GM18505 (cell line): ENCODE measurements at regions not wholly inside any gene's neighbourhood (a gene's known extent, or its start where the extent isn't known, plus 50 kb on each side); places are given as distances from the start of the nearest gene placed in this dataset.

Experiments
- ATAC-seq: cut with Tn5 transposase; IDR thresholded peaks from one replicate; pipeline ENCODE4 v1.9.1; 2021; ENCODE audit not compliant: unreplicated experiment
- POLR2A ChIP-seq: IDR thresholded peaks from 4 replicates; pipeline ENCODE4 v1.6.1; 2011; ENCODE audit warnings: borderline replicate concordance; ENCODE audit not compliant: insufficient read depth, insufficient read length; ENCODE audit errors: extremely low read depth

- TF ChIP-seq POLR2A, result no peak
- ATAC-seq, result no peak
Observed at GRCh38 chr7:94258418-94259300, 136.0 kb upstream of the COL1A2 start.

GRCh38 chr7:94261067-94261466 is 133.6 kb upstream of the COL1A2 start:
- TF ChIP-seq POLR2A, result no peak
- ATAC-seq, result no peak

- no peak for ATAC-seq
- TF ChIP-seq POLR2A, result no peak
Observed at GRCh38 chr7:94264756-94265155, 129.9 kb upstream of the COL1A2 start.

DNA sequence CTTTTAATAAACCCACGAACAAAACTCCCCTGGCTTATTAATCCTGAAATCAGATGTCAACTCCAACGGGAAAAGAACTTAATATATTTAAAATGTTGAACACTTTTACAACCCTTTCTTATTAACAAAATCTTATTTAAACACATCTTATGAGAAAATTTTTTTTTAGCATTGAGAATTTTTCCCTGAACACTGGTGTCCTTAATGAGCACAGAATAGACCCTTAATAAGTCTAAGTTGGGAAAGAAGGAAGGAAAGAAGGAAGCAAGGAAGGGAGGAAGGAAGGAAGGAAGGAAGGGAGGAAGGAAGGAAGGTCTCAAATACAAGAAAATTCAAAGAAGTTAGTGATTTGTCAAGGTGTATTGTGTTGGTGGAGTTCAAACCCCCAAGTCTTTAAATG is 129.2 kb upstream of the COL1A2 start:
- no peak for TF ChIP-seq POLR2A
- ATAC-seq, result no peak

DNA sequence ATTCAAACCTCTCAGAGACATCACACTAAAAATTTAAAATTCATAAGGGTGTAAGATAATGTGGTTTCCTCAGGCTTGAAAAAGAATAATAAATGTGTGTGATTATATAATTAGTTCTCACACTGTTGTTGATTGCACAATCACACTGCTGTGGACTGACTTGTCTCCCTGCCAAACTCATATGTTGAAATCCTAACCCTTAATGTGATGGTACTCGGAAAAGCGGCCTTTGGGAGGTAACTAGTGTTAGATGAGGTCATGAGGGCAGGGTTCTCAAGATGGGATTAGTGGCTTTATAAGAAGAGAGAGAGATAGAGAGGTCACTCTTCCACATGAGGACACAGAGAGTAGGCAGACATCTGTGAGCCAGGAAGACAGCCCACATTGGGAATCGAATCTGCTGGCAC is 128.5 kb upstream of the COL1A2 start:
- no peak for ATAC-seq
- TF ChIP-seq POLR2A, result no peak

GRCh38 chr7:94270772-94271171 is 123.9 kb upstream of the COL1A2 start:
- no peak for TF ChIP-seq POLR2A
- no peak for ATAC-seq

DNA sequence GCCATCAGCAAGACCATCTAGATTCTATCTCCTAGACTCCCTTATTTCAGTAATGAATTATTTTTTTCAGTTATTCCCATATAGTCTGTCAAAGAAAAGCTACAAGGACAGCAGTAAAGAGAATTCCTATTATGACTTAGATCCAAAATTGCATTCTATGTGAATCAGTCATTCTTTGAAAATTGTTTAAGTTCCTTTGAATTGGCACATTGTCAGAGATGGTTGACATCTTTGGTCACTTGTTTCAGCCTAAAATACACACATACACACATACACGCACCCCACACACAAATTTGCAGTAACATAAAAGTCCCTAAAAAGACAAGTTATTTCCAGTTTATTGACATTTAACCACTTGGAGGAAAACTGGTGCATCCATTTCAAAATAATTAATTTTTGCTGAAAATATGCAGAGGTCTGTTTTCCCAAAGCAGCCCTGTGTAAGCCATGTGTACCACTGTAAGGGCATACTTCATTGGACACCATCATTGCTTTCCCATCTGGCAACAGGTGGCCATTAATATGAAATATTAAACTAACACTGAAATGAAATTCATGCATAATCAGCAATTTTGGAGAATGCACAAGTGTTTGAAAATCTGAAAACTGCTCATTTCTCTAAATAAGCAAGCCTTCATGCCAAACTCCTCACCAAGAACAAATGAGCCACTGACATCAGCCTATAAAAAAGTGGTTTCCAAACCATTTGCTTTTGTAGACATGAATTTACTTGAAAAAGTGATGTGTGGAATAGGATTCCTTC is 121.7 kb upstream of the COL1A2 start:
- no peak for ATAC-seq
- TF ChIP-seq POLR2A, result no peak

DNA sequence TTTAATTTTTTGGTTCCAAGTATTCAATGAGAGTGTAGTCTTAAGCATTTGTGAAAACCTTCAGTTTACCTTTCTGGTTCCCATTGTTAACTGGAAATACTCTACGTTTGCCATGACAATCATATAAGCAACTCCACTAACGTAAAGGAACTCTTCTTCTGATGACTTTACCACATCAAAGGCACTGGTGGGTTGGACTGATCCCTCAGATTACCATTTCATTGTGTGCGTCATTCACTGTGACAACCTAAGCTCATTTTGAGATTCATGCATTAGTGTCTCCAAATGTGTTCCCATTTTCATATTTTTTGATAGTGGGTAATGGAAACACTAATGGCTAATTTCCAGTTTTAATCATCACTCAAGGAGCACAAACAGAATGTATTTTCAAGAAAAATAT is 119.9 kb upstream of the COL1A2 start:
- no peak for ATAC-seq
- TF ChIP-seq POLR2A, result no peak

- no peak for ATAC-seq
- TF ChIP-seq POLR2A, result no peak
Observed at GRCh38 chr7:94276027-94276426, 118.7 kb upstream of the COL1A2 start.

- no peak for TF ChIP-seq POLR2A
- no peak for ATAC-seq
Observed at GRCh38 chr7:94276795-94277194, 117.9 kb upstream of the COL1A2 start.

DNA sequence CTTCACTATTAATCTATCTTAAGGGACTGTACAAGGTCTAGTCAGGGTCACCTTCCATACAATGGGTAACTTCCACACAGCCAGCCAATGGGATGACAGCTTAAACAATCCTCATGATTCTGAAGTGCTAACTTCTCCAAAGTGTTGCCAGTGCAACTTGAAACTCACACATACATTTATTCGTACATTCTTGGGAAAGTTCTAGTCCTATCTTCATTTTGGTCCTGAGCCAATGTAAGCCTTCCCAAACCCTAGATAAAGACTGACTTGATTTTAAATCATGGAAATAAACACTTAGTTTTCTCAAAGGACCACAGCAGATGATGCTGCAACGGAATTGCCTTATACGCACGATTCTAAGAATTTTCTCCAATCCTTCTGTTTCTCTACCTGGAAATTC is 117.5 kb upstream of the COL1A2 start:
- TF ChIP-seq POLR2A, result no peak
- ATAC-seq, result no peak

DNA sequence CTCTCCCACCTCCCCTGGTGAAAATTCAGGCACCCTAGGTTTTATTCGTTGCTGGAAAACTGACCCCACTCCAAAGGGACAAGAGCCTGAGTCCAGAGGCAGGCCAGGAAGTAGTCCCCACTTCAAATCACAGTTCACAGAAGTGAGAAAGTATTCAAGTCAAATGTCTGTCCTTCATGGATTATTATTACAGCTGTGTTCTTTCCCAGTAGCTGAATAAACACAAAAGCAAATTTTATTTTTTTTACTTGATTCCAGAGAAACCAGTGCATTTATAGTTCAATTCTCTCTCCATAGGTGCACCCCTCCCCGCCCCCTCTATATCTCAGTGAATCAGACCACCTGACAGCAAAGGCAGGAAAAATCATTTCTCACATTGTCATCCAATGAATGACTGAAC is 113.8 kb upstream of the COL1A2 start:
- no peak for TF ChIP-seq POLR2A

DNA sequence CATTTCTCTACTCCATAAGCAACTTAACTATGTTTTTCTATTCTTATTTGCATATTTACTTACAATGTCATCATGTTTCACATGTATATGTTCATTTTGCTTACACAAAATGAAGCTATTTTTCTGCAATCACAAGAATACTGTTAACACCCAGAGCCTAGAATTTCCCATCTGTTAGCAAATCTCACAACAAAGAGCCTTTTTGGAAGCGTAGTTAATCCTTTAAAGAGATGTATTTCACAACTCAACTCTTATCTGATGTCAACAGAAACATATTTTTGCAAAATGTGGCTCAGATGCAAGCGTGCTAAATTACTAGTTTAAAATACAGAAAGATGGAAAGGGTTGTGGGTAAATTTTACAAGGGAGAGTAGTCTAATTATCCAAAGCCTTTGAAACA is 110.6 kb upstream of the COL1A2 start:
- no peak for ATAC-seq
- no peak for TF ChIP-seq POLR2A

More for the DNA sequence above, 113.8 kb upstream of the COL1A2 start:
- ATAC-seq, result no peak

DNA sequence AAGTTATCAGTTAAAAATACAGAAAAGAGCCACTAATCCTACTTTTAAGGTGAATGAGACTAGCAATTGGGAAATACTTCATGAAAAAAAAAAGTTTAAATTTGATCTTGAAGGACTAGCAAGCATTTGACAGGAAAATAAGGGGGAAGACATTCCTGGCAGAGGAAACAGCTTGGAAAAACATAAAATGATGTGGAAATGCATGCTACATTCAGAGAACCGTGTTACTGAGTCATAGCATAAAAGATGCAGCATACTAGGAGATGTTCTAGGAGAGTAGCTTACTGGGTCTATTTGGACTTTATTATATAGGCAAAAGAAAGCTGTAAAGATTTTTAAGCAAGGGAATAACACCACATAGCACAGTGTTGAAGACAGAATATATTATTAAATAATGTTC is 108.6 kb upstream of the COL1A2 start:
- ATAC-seq, result no peak
- no peak for TF ChIP-seq POLR2A
